Upper lobe of left lung (tissue), 6 donors: ENCODE measurements at regions not wholly inside any gene's neighbourhood (a gene's known extent, or its start where the extent isn't known, plus 50 kb on each side); places are given as distances from the start of the nearest gene placed in this dataset.

ENCODE experiments used
- ATAC-seq, 2 donors: fragments of 200-7000 bp; cut with Tn5 transposase; one replicate each; pipeline ENCODE4 v1.9.1; 2022; ENCODE audit warnings: mild to moderate bottlenecking in 2 of 2, moderate library complexity in 2 of 2; ENCODE audit not compliant: low FRiP score in 2 of 2
- DNase-seq, 2 donors: peaks; one replicate each; pipeline ENCODE4 v3.0.0-alpha.2; 2019 to 2020
- H3K27ac ChIP-seq, 4 donors: fragments of 200-600 bp; sonication (generic); one replicate each; pipeline ENCODE4 v1.5.1; 2016 to 2019
- H3K27me3 ChIP-seq, 4 donors: fragments of 200-600 bp; sonication (generic); one replicate each; pipeline ENCODE4 v1.5.1; 2017 to 2019
- H3K36me3 ChIP-seq, 4 donors: fragments of 200-600 bp; sonication (generic); one replicate each; pipeline ENCODE4 v1.5.1; 2016 to 2019
- H3K4me1 ChIP-seq, 4 donors: fragments of 200-600 bp; sonication (generic); one replicate each; pipeline ENCODE4 v1.5.1; 2018 to 2019
- H3K4me3 ChIP-seq, 4 donors: fragments of 200-600 bp; sonication (generic); one replicate each; pipeline ENCODE4 v1.5.1; 2017 to 2019; ENCODE audit warnings: mild to moderate bottlenecking in 2 of 4, moderate library complexity in 1 of 4
- H3K9me3 ChIP-seq, 4 donors: fragments of 200-600 bp; sonication (generic); one replicate each; pipeline ENCODE4 v1.5.1; 2018 to 2019
- EP300 ChIP-seq, 4 donors: sonication (generic); formaldehyde crosslinking; IDR thresholded peaks; one replicate each; pipeline ENCODE4 v1.5.1; 2017; ENCODE audit warnings: antibody characterized with exemption in 4 of 4, control low read depth in 2 of 4
- POLR2A ChIP-seq, 4 donors: fragments of 450-650 bp; IDR thresholded peaks; one replicate each; pipeline ENCODE4 v1.5.1; 2016 to 2017; ENCODE audit warnings: antibody characterized with exemption in 4 of 4, mild to moderate bottlenecking in 2 of 4
- POLR2AphosphoS5 ChIP-seq, 2 donors: sonication (generic); formaldehyde crosslinking; IDR thresholded peaks; one replicate each; pipeline ENCODE4 v1.5.1; 2017; ENCODE audit warnings: antibody characterized with exemption in 2 of 2
- WGBS, 2 donors: methylation state at CpG; one replicate each; pipeline ENCODE4 v1.1.5; 2017 to 2018; 5-methylcytosine and 5-hydroxymethylcytosine counted together
- TF ChIP-seq, protein P1 (sequence below), 6 experiments: fragments of 450-650 bp in 4 of 6; fragments of 200-600 bp in 2 of 6; sonication (generic) in 2 of 6; IDR thresholded peaks; one replicate each; pipeline ENCODE4 v1.5.1; 2016 to 2019; ENCODE audit warnings: antibody characterized with exemption in 6 of 6
- donor health status: DM: no; HTN: no; CAD: no; lungs with moderate emphysema.
- donor health status: DM: no; HTN: yes; CAD: no; lungs with severe emphysema.

- Histone ChIP-seq H3K27ac (no peak overlapping the region), H3K27me3 (no peaks in the 10 kb centered on the region), H3K4me1 (no peaks in the 10 kb centered on the region), H3K9me3 (no peaks in the 10 kb centered on the region), H3K4me3 (no peak overlapping the region), H3K36me3 (no peaks in the 10 kb centered on the region)
- TF ChIP-seq EP300 (IDR thresholded peaks at IDR 0.05), result no peak
- no peak for TF ChIP-seq POLR2AphosphoS5 (IDR thresholded peaks at IDR 0.05)
- no peak for TF ChIP-seq POLR2A (IDR thresholded peaks at IDR 0.05)
- TF ChIP-seq, protein P1, sequence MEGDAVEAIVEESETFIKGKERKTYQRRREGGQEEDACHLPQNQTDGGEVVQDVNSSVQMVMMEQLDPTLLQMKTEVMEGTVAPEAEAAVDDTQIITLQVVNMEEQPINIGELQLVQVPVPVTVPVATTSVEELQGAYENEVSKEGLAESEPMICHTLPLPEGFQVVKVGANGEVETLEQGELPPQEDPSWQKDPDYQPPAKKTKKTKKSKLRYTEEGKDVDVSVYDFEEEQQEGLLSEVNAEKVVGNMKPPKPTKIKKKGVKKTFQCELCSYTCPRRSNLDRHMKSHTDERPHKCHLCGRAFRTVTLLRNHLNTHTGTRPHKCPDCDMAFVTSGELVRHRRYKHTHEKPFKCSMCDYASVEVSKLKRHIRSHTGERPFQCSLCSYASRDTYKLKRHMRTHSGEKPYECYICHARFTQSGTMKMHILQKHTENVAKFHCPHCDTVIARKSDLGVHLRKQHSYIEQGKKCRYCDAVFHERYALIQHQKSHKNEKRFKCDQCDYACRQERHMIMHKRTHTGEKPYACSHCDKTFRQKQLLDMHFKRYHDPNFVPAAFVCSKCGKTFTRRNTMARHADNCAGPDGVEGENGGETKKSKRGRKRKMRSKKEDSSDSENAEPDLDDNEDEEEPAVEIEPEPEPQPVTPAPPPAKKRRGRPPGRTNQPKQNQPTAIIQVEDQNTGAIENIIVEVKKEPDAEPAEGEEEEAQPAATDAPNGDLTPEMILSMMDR (IDR thresholded peaks at IDR 0.05), result no peak
- no peak for ATAC-seq
- no peak for DNase-seq
- 60 to 69% methylated on average over 3 of the region's 3 CpGs for WGBS, 2 donors
These were observed 117.2 kb upstream of the NCK2 start for GRCh38 chr2:105627534-105627933.

- WGBS, 2 donors, result 82 to 96% methylated on average over 3 of the region's 3 CpGs
- Histone ChIP-seq H3K27ac (no peak overlapping the region), H3K9me3 (no peaks in the 10 kb centered on the region), H3K4me3 (no peak overlapping the region), H3K36me3 (no peaks in the 10 kb centered on the region), H3K27me3 (no peaks in the 10 kb centered on the region), H3K4me1 (no peaks in the 10 kb centered on the region)
- DNase-seq (no peak), ATAC-seq (no peak)
- no peak for TF ChIP-seq POLR2AphosphoS5 (IDR thresholded peaks at IDR 0.05)
- TF ChIP-seq EP300 (IDR thresholded peaks at IDR 0.05), result no peak
- TF ChIP-seq, protein P1 (IDR thresholded peaks at IDR 0.05), result no peak
- no peak for TF ChIP-seq POLR2A (IDR thresholded peaks at IDR 0.05)
These were observed 117.8 kb upstream of the NCK2 start for GRCh38 chr2:105626966-105627340.

DNA sequence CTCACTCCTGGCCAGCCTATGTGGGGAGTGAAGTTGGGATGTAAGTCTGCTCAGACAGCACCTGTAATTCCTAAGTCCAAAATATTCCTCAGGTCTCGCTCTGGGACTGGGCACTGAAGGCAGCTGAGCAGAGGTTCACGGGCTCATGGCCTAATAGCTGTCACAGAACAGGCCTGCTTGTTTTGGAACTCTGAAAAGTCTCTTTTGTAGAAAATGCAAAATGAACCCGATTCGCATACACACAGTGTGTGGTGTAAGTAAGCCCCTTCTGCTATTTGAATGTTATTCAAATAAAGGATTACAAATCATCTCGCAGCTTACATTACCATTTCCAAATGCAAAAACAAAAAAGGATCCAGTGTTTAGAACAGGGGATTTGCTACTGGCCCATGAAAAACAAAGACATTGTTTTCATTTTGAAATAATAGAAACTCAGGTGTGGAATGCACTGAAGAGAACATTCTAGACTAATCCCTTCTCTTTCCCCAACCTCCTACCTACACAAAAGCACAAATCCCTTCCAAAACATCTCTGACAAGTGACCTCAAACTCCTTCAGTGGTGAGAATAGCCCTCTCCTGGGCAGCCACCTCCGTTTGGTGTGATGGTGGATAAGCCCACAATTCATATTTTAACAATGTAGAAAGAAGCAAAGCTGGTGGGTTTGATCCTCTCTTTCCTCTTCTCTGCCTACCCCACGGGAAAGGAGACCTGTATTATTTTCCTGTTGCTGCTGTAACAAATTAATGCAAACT is 118.3 kb upstream of the NCK2 start:
- Histone ChIP-seq H3K36me3 (no peaks in the 10 kb centered on the region), H3K27ac (no peak overlapping the region), H3K27me3 (no peaks in the 10 kb centered on the region), H3K4me3 (no peak overlapping the region), H3K4me1 (no peaks in the 10 kb centered on the region), H3K9me3 (no peaks in the 10 kb centered on the region)
- WGBS, 2 donors, result 73 to 79% methylated on average over 7 of the region's 7 CpGs
- ATAC-seq (no peak), DNase-seq (no peak)
- TF ChIP-seq, protein P1 (IDR thresholded peaks at IDR 0.05), result no peak
- no peak for TF ChIP-seq POLR2A (IDR thresholded peaks at IDR 0.05)
- TF ChIP-seq EP300 (IDR thresholded peaks at IDR 0.05), result no peak
- TF ChIP-seq POLR2AphosphoS5 (IDR thresholded peaks at IDR 0.05), result no peak

DNA sequence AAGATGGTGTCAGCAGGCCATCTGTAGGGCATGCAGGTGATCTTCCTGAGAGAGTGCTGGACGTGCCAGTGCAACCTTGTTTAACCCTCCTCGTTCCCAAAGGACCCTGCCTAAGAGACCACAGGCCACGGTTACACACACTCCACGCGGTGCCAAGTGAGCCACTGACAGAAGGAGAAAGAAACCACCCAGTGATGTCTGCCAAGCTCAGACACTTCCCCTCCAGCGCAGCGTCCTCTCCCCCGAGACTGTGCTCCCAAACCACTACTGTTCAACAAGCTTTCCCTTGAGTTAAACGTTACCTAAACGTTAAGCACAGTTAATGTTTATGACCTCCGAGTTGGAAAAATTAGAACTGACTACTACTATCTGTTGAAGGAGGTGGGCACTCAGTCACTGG is 119.1 kb upstream of the NCK2 start:
- TF ChIP-seq, protein P1 (IDR thresholded peaks at IDR 0.05), result no peak
- TF ChIP-seq POLR2AphosphoS5 (IDR thresholded peaks at IDR 0.05) (no peak), POLR2A (IDR thresholded peaks at IDR 0.05) (no peak), EP300 (IDR thresholded peaks at IDR 0.05) (no peak)
- DNase-seq (no peak), ATAC-seq (no peak)
- Histone ChIP-seq H3K4me3 (no peak overlapping the region), H3K36me3 (no peaks in the 10 kb centered on the region), H3K4me1 (no peaks in the 10 kb centered on the region), H3K27ac (no peak overlapping the region), H3K27me3 (no peaks in the 10 kb centered on the region), H3K9me3 (no peaks in the 10 kb centered on the region)
- WGBS, 2 donors, result 69 to 79% methylated on average over 10 to 11 of the region's 11 CpGs

- ATAC-seq (no peak), DNase-seq (no peak)
- Histone ChIP-seq H3K27ac (no peak overlapping the region), H3K9me3 (no peaks in the 10 kb centered on the region), H3K4me1 (no peaks in the 10 kb centered on the region), H3K36me3 (no peaks in the 10 kb centered on the region), H3K4me3 (no peak overlapping the region), H3K27me3 (no peaks in the 10 kb centered on the region)
- TF ChIP-seq POLR2AphosphoS5 (IDR thresholded peaks at IDR 0.05), result no peak
- no peak for TF ChIP-seq EP300 (IDR thresholded peaks at IDR 0.05)
- WGBS, 2 donors, result 80 to 90% methylated on average over 7 of the region's 7 CpGs
These were observed 123.7 kb upstream of the NCK2 start for GRCh38 chr2:105621038-105621437.
